HepG2 (cell line): ENCODE measurements at regions not wholly inside any gene's neighbourhood (a gene's known extent, or its start where the extent isn't known, plus 50 kb on each side); places are given as distances from the start of the nearest gene placed in this dataset.

Source experiments
- ATAC-seq: fragments of 200-7000 bp; cut with Tn5 transposase; 3 replicates; pipeline ENCODE4 v1.9.1; 2020; ENCODE audit warnings: mild to moderate bottlenecking, moderate library complexity
- BruUV-seq: library from RNA; stranded (reverse); fragments of 400-500 nt; replicated peaks from 2 replicates; lab custom pipeline; 2021; lab: Mats Ljungman, UMichigan
- CTCF ChIA-PET: fragments of 300-600 bp; formaldehyde crosslinking; extraction: SDS; loops from one replicate; lab custom pipeline; 2021; ENCODE audit warnings: low total read pairs, inconsistent platforms, low intra/inter-chr PET ratio; lab: Yijun Ruan, JAX
- POLR2A ChIA-PET: fragments of 350-600 bp; sonication (Branson Sonifier 250); formaldehyde crosslinking; loops from one replicate; lab custom pipeline; 2020; ENCODE audit warnings: antibody characterized with exemption, inconsistent platforms; lab: Yijun Ruan, JAX
- DNase-seq: peaks from one replicate; pipeline ENCODE4 v3.0.0-alpha.2; 2015; ENCODE audit warnings: low spot score
- FAIRE-seq: peaks from 3 replicates; lab custom pipeline; 2011; peaks lifted over from hg19 to GRCh38; lab: Jason Lieb, UNC
- H2AFZ ChIP-seq: one replicate; pipeline ENCODE4 v1.6.1; 2011; ENCODE audit warnings: low read length, inconsistent platforms
- H3K27ac ChIP-seq: fragments of 300-600 bp; 3 replicates; pipeline ENCODE4 v1.8.0; 2011; ENCODE audit warnings: mixed run types, mild to moderate bottlenecking, mixed read lengths, low read length, inconsistent platforms; ENCODE audit not compliant: insufficient read depth; ENCODE audit errors: extremely low read length
- H3K27me3 ChIP-seq, 2 experiments: fragments of 200-600 bp in 1 of 2; 2 replicates in 1 of 2; 3 replicates in 1 of 2; pipeline versions ENCODE4 v1.6.0 to v1.8.0; 2011; ENCODE audit warnings: low read length in 2 of 2, mild to moderate bottlenecking in 2 of 2, moderate library complexity in 2 of 2, inconsistent platforms in 1 of 2; ENCODE audit not compliant: insufficient read depth in 2 of 2, control insufficient read depth in 1 of 2
- H3K36me3 ChIP-seq, 2 experiments: fragments of 200-600 bp in 1 of 2; replicated peaks in 1 of 2; 2 replicates in 1 of 2; 3 replicates in 1 of 2; pipeline versions ENCODE4 v1.5.1 to v1.8.0; 2011; ENCODE audit warnings: low read length in 2 of 2, inconsistent platforms in 1 of 2; ENCODE audit not compliant: insufficient read depth in 2 of 2, control insufficient read depth in 1 of 2
- H3K4me1 ChIP-seq: 2 replicates; pipeline ENCODE4 v1.5.1; 2012; ENCODE audit warnings: low read length, inconsistent platforms; ENCODE audit not compliant: insufficient read depth
- H3K4me2 ChIP-seq: 2 replicates; pipeline ENCODE4 v1.6.0; 2011; ENCODE audit warnings: low read depth, low read length, inconsistent platforms
- H3K4me3 ChIP-seq, 3 experiments: fragments of 200-600 bp in 1 of 3; sonication (generic), shearing (Covaris generic) in 1 of 3; replicated peaks in 1 of 3; 2 replicates each; pipeline ENCODE4 v1.5.1; 2011 to 2016; ENCODE audit warnings: low read length in 3 of 3, inconsistent platforms in 2 of 3, low read depth in 2 of 3, mild to moderate bottlenecking in 2 of 3, control low read depth in 1 of 3, mixed read lengths in 1 of 3; ENCODE audit not compliant: insufficient read depth in 1 of 3
- H3K79me2 ChIP-seq: one replicate; pipeline ENCODE4 v1.6.1; 2011; ENCODE audit warnings: low read length, inconsistent platforms; ENCODE audit not compliant: insufficient read depth
- H3K9ac ChIP-seq: 2 replicates; pipeline ENCODE4 v1.6.0; 2011; ENCODE audit warnings: mild to moderate bottlenecking, low read depth, low read length, inconsistent platforms; ENCODE audit not compliant: insufficient read depth
- H3K9me3 ChIP-seq: 2 replicates; pipeline ENCODE4 v1.5.1; 2012; ENCODE audit warnings: mild to moderate bottlenecking, low read length
- H4K20me1 ChIP-seq: 2 replicates; pipeline ENCODE4 v1.6.0; 2011; ENCODE audit warnings: inconsistent platforms, mild to moderate bottlenecking, low read length, moderate library complexity; ENCODE audit not compliant: insufficient read depth
- FIP1L1 ChIP-seq: fragments of 200-400 bp; formaldehyde crosslinking; IDR thresholded peaks from 2 replicates; pipeline ENCODE4 v1.6.1; 2018; ENCODE audit warnings: low read depth, mild to moderate bottlenecking, low read length, moderate library complexity, borderline replicate concordance; ENCODE audit not compliant: insufficient read depth
- FOXO1 ChIP-seq: sonication (generic); formaldehyde crosslinking; IDR thresholded peaks from 2 replicates; pipeline ENCODE4 v1.4.0; 2020; ENCODE audit warnings: missing genetic modification reagents
- KAT2B ChIP-seq: fragments of 150-350 bp; IDR thresholded peaks from 2 replicates; pipeline ENCODE4 v1.6.1; 2014; ENCODE audit warnings: low read depth, low read length, borderline replicate concordance
- MIXL1 ChIP-seq: IDR thresholded peaks from 2 replicates; pipeline ENCODE4 v1.6.1; 2016
- MYNN ChIP-seq: sonication (generic); formaldehyde crosslinking; IDR thresholded peaks from 2 replicates; pipeline ENCODE4 v1.4.0; 2020; ENCODE audit warnings: mild to moderate bottlenecking, low read depth, missing genetic modification reagents
- NFKB2 ChIP-seq: sonication (generic); formaldehyde crosslinking; IDR thresholded peaks from 2 replicates; pipeline ENCODE4 v1.4.0; 2020; ENCODE audit warnings: missing genetic modification reagents, borderline replicate concordance
- POLR2A ChIP-seq, 2 experiments: IDR thresholded peaks; 2 replicates each; pipeline ENCODE4 v1.6.1; 2011; ENCODE audit warnings: low read depth in 2 of 2, low read length in 2 of 2, mild to moderate bottlenecking in 1 of 2, moderate library complexity in 1 of 2; ENCODE audit not compliant: insufficient read depth in 1 of 2
- SAFB2 ChIP-seq: sonication (generic); formaldehyde crosslinking; IDR thresholded peaks from 2 replicates; pipeline ENCODE4 v1.5.1; 2020; ENCODE audit warnings: missing genetic modification reagents, low read depth, mild to moderate bottlenecking, borderline replicate concordance
- ZHX1 ChIP-seq: sonication (generic); formaldehyde crosslinking; IDR thresholded peaks from 2 replicates; pipeline ENCODE4 v1.8.1; 2022; ENCODE audit warnings: low read depth, mild to moderate bottlenecking, missing genetic modification reagents
- ZNF331 ChIP-seq: sonication (generic); formaldehyde crosslinking; IDR thresholded peaks from 2 replicates; pipeline ENCODE4 v1.4.0; 2020; ENCODE audit warnings: missing genetic modification reagents
- ZNF770 ChIP-seq: sonication (generic); formaldehyde crosslinking; IDR thresholded peaks from 2 replicates; pipeline ENCODE4 v1.5.0; 2020; ENCODE audit warnings: mild to moderate bottlenecking, missing genetic modification reagents
- WGBS: methylation state at CpG from one replicate; pipeline ENCODE4 v1.1.6; 2017; ENCODE audit warnings: low lambda C conversion rate; 5-methylcytosine and 5-hydroxymethylcytosine counted together
- in situ Hi-C: cut with HindIII; loops from 2 replicates; pipeline ENCODE4 v1.10.0; 2017; ENCODE audit warnings: low pct_unique_long_range_greater_than_20kb; ENCODE audit not compliant: extremely low pct_ligation_motif_present
- intact Hi-C: fragments of 100-400 bp; cut with micrococcal nuclease; formaldehyde crosslinking; loops from one replicate; pipeline ENCODE4 v1.10.0; 2022; ENCODE audit not compliant: unreplicated experiment

GRCh38 chr3:156070028-156070427 is 50.4 kb upstream of the KCNAB1 start:
- 83% methylated on average over 2 of the region's 2 CpGs for WGBS
- Histone ChIP-seq H3K4me3 (no peak overlapping the region), H3K27ac (no peak overlapping the region), H2AFZ (no peak overlapping the region), H3K4me2 (no peak overlapping the region), H3K36me3 (no peaks in the 10 kb centered on the region), H4K20me1 (no peaks in the 10 kb centered on the region), H3K79me2 (no peaks in the 10 kb centered on the region), H3K4me1 (no peaks in the 10 kb centered on the region), H3K9ac (no peak overlapping the region), H3K27me3 (no peaks in the 10 kb centered on the region; a peak in 2 of 5 replicates), H3K9me3 (no peaks in the 10 kb centered on the region)
- ATAC-seq (no peak), FAIRE-seq (no peak), DNase-seq (no peak)
- intact Hi-C loops: no loop called here
- in situ Hi-C loops: no loop called here
- no TSS peak for BruUV-seq
- POLR2A ChIA-PET: no interaction called here
- TF ChIP-seq NFKB2 (CRISPR knock-in tag): no peak
- TF ChIP-seq POLR2A (IDR thresholded peaks at IDR 0.05; ENCODE audit: insufficient read depth in 1 of 2, low read depth in 2 of 2, low read length in 2 of 2): no peak
- TF ChIP-seq MIXL1: no peak
- TF ChIP-seq MYNN (CRISPR knock-in tag): no peak
- no peak for TF ChIP-seq SAFB2 (CRISPR knock-in tag)
- TF ChIP-seq ZNF770 (CRISPR knock-in tag): no peak
- no peak for TF ChIP-seq KAT2B
- TF ChIP-seq FOXO1: no peak
- TF ChIP-seq ZHX1: no peak
- no peak for TF ChIP-seq ZNF331
- TF ChIP-seq FIP1L1: no peak
- CTCF ChIA-PET: no interaction called here
